DMS79 (cell line): ENCODE measurements at regions not wholly inside any gene's neighbourhood (a gene's known extent, or its start where the extent isn't known, plus 50 kb on each side); places are given as distances from the start of the nearest gene placed in this dataset.
"Not testable (repeated sequence)": the region's sequence is repeated elsewhere in the genome, so short reads cannot be mapped to it uniquely, and the experiment has no call there.

Experiments used
- DNase-seq: peaks from one replicate; lab custom pipeline; 2025; lab: John Stamatoyannopoulos, UW

- DNase-seq = no peak
These were observed 286.2 kb downstream of the TFAP2A start for GRCh38 chr6:10128721-10129120.

- DNase-seq = no peak
These were observed 292.7 kb downstream of the TFAP2A start for GRCh38 chr6:10122164-10122563.

- no peak for DNase-seq
These were observed 301.9 kb downstream of the TFAP2A start for GRCh38 chr6:10112871-10113549.

- no peak for DNase-seq
These were observed 302.9 kb downstream of the TFAP2A start for GRCh38 chr6:10111975-10112374.

- no peak for DNase-seq
These were observed 313.2 kb downstream of the TFAP2A start for GRCh38 chr6:10101551-10102252.

- no peak for DNase-seq
These were observed 315.2 kb downstream of the TFAP2A start for GRCh38 chr6:10099529-10100140.

GRCh38 chr6:10098756-10099528, 315.9 kb downstream of the TFAP2A start:
- peak; percentile 12 for DNase-seq

- DNase-seq = no peak
These were observed 321.6 kb downstream of the TFAP2A start for GRCh38 chr6:10093282-10093681.

GRCh38 chr6:10084111-10084986, 330.5 kb downstream of the TFAP2A start:
- DNase-seq = no peak

GRCh38 chr6:10082385-10082784, 332.5 kb downstream of the TFAP2A start:
- no peak for DNase-seq

GRCh38 chr6:10081957-10082356, 332.9 kb downstream of the TFAP2A start:
- no peak for DNase-seq

- DNase-seq = no peak
These were observed 333.8 kb downstream of the TFAP2A start for GRCh38 chr6:10081075-10081474.

GRCh38 chr6:10080561-10080960, 334.3 kb downstream of the TFAP2A start:
- DNase-seq = no peak

- DNase-seq = no peak
These were observed 336.3 kb downstream of the TFAP2A start for GRCh38 chr6:10078581-10078980.

GRCh38 chr6:10074726-10075125, 340.1 kb downstream of the TFAP2A start:
- not testable (repeated sequence) for DNase-seq

GRCh38 chr6:10073341-10073740, 341.5 kb downstream of the TFAP2A start:
- DNase-seq = no peak

- DNase-seq = no peak
These were observed 343.1 kb downstream of the TFAP2A start for GRCh38 chr6:10071631-10072220.

GRCh38 chr6:10060004-10060403, 354.9 kb downstream of the TFAP2A start:
- DNase-seq = no peak

- DNase-seq = no peak
These were observed 360.2 kb downstream of the TFAP2A start for GRCh38 chr6:10054672-10055071.

GRCh38 chr6:10051283-10051682, 363.6 kb downstream of the TFAP2A start:
- DNase-seq = no peak
